ENCODE measurements at regions not wholly inside any gene's neighbourhood (a gene's known extent, or its start where the extent isn't known, plus 50 kb on each side); places are given as distances from the start of the nearest gene placed in this dataset.

- H3K9me2 ChIP-seq (replicated peaks; ENCODE audit: control insufficient read depth, low read length): no peaks in the 10 kb centered on the region
- H4K20me1 ChIP-seq (ENCODE audit: control insufficient read depth, insufficient read depth, low read depth, low read length): no peaks in the 10 kb centered on the region
- no peaks in the 10 kb centered on the region for H3K4me1 ChIP-seq (ENCODE audit: control insufficient read depth, low read length)
- no peaks in the 10 kb centered on the region for H3F3A ChIP-seq (ENCODE audit: control insufficient read depth, insufficient read depth)
- H3K4me2 ChIP-seq (ENCODE audit: low read length): no peak overlapping the region
- no peak overlapping the region for H3K4me3 ChIP-seq (ENCODE audit: low read length)
- H3K79me2 ChIP-seq (ENCODE audit: control insufficient read depth, low read length): no peaks in the 10 kb centered on the region
- no peaks in the 10 kb centered on the region for H3K36me3 ChIP-seq (ENCODE audit: control insufficient read depth, low read length)
- TF ChIP-seq CTCF (IDR thresholded peaks at IDR 0.05; ENCODE audit: low read depth, low read length, poor library complexity, severe bottlenecking) (no peak), EZH2phosphoT487 (IDR thresholded peaks at IDR 0.05; ENCODE audit: borderline replicate concordance, low read length) (no peak)
- H3K9me3 ChIP-seq (ENCODE audit: control insufficient read depth, insufficient read depth, low read length): no peaks in the 10 kb centered on the region
- no peaks in the 10 kb centered on the region for H3K27me3 ChIP-seq (ENCODE audit: control insufficient read depth, low read length)
- no peak overlapping the region for H3K27ac ChIP-seq (ENCODE audit: low read depth, low read length)
Measured at GRCh38 chr5:118224546-118224945, 763.8 kb downstream of the DTWD2 start.

GRCh38 chr5:118220556-118221195 is 767.7 kb downstream of the DTWD2 start:
- no peaks in the 10 kb centered on the region for H4K20me1 ChIP-seq (ENCODE audit: control insufficient read depth, insufficient read depth, low read depth, low read length)

DNA sequence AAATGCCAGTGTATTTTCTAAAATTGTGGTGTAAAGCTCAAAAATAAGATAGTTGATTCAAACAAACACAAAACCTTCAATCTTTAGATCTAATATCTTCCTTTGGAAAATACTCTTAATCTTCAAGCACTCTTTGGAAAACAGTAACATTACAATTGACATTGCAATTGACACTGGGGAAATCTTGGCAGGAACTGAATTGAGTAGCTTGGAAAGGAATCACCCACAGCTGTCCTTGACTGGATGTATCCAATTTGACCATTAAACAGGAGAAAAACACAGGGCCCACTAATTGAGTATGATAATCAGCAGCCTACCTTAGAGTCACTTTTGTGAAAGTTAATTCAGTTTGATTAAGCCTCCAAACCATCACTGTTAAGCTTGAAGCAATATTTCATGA is 776.7 kb downstream of the DTWD2 start:
- Histone ChIP-seq H3K27me3 (ENCODE audit: control insufficient read depth, low read length) (no peaks in the 10 kb centered on the region), H3K4me1 (ENCODE audit: control insufficient read depth, low read length) (no peaks in the 10 kb centered on the region), H4K20me1 (ENCODE audit: control insufficient read depth, insufficient read depth, low read depth, low read length) (no peaks in the 10 kb centered on the region), H3K4me2 (ENCODE audit: low read length) (no peak overlapping the region), H3K9me3 (ENCODE audit: control insufficient read depth, insufficient read depth, low read length) (peaks cover 11% of the 10 kb centered on the region; the same call in 1 of the 2 replicates), H3K4me3 (ENCODE audit: low read length) (no peak overlapping the region), H3K9me2 (replicated peaks; ENCODE audit: control insufficient read depth, low read length) (no peaks in the 10 kb centered on the region), H3K27ac (ENCODE audit: low read depth, low read length) (no peak overlapping the region), H3F3A (ENCODE audit: control insufficient read depth, insufficient read depth) (no peaks in the 10 kb centered on the region), H3K79me2 (ENCODE audit: control insufficient read depth, low read length) (no peaks in the 10 kb centered on the region), H3K36me3 (ENCODE audit: control insufficient read depth, low read length) (no peaks in the 10 kb centered on the region)
- no peak for TF ChIP-seq CTCF (IDR thresholded peaks at IDR 0.05; ENCODE audit: low read depth, low read length, poor library complexity, severe bottlenecking)
- no peak for TF ChIP-seq EZH2phosphoT487 (IDR thresholded peaks at IDR 0.05; ENCODE audit: borderline replicate concordance, low read length)

More at GRCh38 chr5:118220556-118221195, 767.7 kb downstream of the DTWD2 start:
- Histone ChIP-seq H3K4me1 (ENCODE audit: control insufficient read depth, low read length) (no peaks in the 10 kb centered on the region), H3K9me3 (ENCODE audit: control insufficient read depth, insufficient read depth, low read length) (no peaks in the 10 kb centered on the region), H3K27me3 (ENCODE audit: control insufficient read depth, low read length) (no peaks in the 10 kb centered on the region), H3K27ac (ENCODE audit: low read depth, low read length) (no peak overlapping the region), H3F3A (ENCODE audit: control insufficient read depth, insufficient read depth) (no peaks in the 10 kb centered on the region), H3K4me2 (ENCODE audit: low read length) (no peak overlapping the region), H3K9me2 (replicated peaks; ENCODE audit: control insufficient read depth, low read length) (no peaks in the 10 kb centered on the region), H3K79me2 (ENCODE audit: control insufficient read depth, low read length) (no peaks in the 10 kb centered on the region), H3K4me3 (ENCODE audit: low read length) (no peak overlapping the region), H3K36me3 (ENCODE audit: control insufficient read depth, low read length) (no peaks in the 10 kb centered on the region)
- TF ChIP-seq CTCF (IDR thresholded peaks at IDR 0.05; ENCODE audit: low read depth, low read length, poor library complexity, severe bottlenecking) (no peak), EZH2phosphoT487 (IDR thresholded peaks at IDR 0.05; ENCODE audit: borderline replicate concordance, low read length) (no peak)
